Heart left ventricle (tissue), 16 donors: ENCODE measurements at regions not wholly inside any gene's neighbourhood (a gene's known extent, or its start where the extent isn't known, plus 50 kb on each side); places are given as distances from the start of the nearest gene placed in this dataset.
"Not testable (repeated sequence)": the region's sequence is repeated elsewhere in the genome, so short reads cannot be mapped to it uniquely, and the experiment has no call there.

Experiments
- ATAC-seq, 4 donors: fragments of 200-7000 bp; cut with Tn5 transposase; one replicate each; pipeline ENCODE4 v1.9.1; 2020 to 2022; ENCODE audit warnings: moderate library complexity in 4 of 4, mild to moderate bottlenecking in 3 of 4, moderate number of reproducible peaks in 1 of 4
- DNase-seq, 5 donors: peaks; one replicate each; pipeline ENCODE4 v3.0.0-alpha.2; 2020
- H3K27ac ChIP-seq, 12 donors: fragments of 200-600 bp; sonication (generic) in 4 of 12; one replicate each; pipeline versions ENCODE4 v1.5.0 to v1.8.0; 2016 to 2022; ENCODE audit warnings: mild to moderate bottlenecking in 2 of 12
- H3K27me3 ChIP-seq, 9 donors: fragments of 200-600 bp; sonication (generic) in 2 of 9; one replicate each; pipeline versions ENCODE4 v1.5.1 to v1.8.0; 2016 to 2022; ENCODE audit warnings: mild to moderate bottlenecking in 3 of 9
- H3K36me3 ChIP-seq, 9 donors: fragments of 200-600 bp; sonication (generic) in 2 of 9; one replicate each; pipeline versions ENCODE4 v1.5.0 to v1.8.0; 2018 to 2022; ENCODE audit warnings: mild to moderate bottlenecking in 2 of 9
- H3K4me1 ChIP-seq, 12 donors: fragments of 200-600 bp; sonication (generic) in 4 of 12; one replicate each; pipeline versions ENCODE4 v1.5.0 to v1.8.0; 2016 to 2022; ENCODE audit warnings: mild to moderate bottlenecking in 3 of 12
- H3K4me3 ChIP-seq, 12 donors: fragments of 200-600 bp; sonication (generic) in 4 of 12; one replicate each; pipeline versions ENCODE4 v1.5.0 to v1.8.0; 2017 to 2022; ENCODE audit warnings: mild to moderate bottlenecking in 9 of 12, moderate library complexity in 4 of 12
- H3K9me3 ChIP-seq, 12 donors: fragments of 200-600 bp; sonication (generic) in 4 of 12; one replicate each; pipeline versions ENCODE4 v1.5.0 to v1.8.0; 2016 to 2022; ENCODE audit warnings: mild to moderate bottlenecking in 1 of 12
- CTCF ChIP-seq, 12 donors: fragments of 200-600 bp; sonication (generic) in 4 of 12; IDR thresholded peaks; one replicate each; pipeline versions ENCODE4 v1.5.0 to v1.8.0; 2018 to 2022; ENCODE audit warnings: antibody characterized with exemption in 12 of 12, mild to moderate bottlenecking in 5 of 12
- POLR2A ChIP-seq, 2 donors: fragments of 450-650 bp; IDR thresholded peaks; one replicate each; pipeline ENCODE4 v1.6.1; 2017; ENCODE audit warnings: antibody characterized with exemption in 2 of 2, mild to moderate bottlenecking in 2 of 2, moderate library complexity in 2 of 2
- WGBS, 4 donors: extraction: QIAGEN DNeasy Blood & Tissue Kit in 2 of 4; methylation state at CpG; one replicate each; pipeline versions ENCODE4 v1.1.5 to v1.1.7; 2013 to 2018; 5-methylcytosine and 5-hydroxymethylcytosine counted together
- intact Hi-C, 10 donors: fragments of 100-400 bp; cut with DNase I; formaldehyde crosslinking; loops; one replicate each; pipeline versions ENCODE4 v1.11.1 to v1.14.2; 2022
- donor health status: ischemic (EF 13 %, LVEDD 7.1; RV severe dilation, severe dysfunction).
- donor health status: healthy with polysubstance abuse.
- donor health status: DM: no; HTN: yes; CAD: no.
- donor health status: DM: no; HTN: no; CAD: no.
- donor health status: ischemic (EF 25% LVEDD 6.9; RV normal size, moderate dysfunction).
- donor health status: ischemic (EF 25% LVEDD 5.7; RV mildly dilated, moderate dysfunction).
- donor health status: healthy.
- donor health status: DM: yes; HTN: yes; CAD: no.
- donor health status: ischemic (EF 35%, LVEDD 5.7; RV mildly dilated, moderate dysfunction).
- donor health status: nonischemic (EF 11% LVEDD 7.7; RV severe dilation, severe dysfunction).
- donor health status: DM: yes; HTN: yes; CAD: no.
- donor health status: PGD.
- donor health status: ischemic (EF 29% LVEDD 5.4; RV normal size, mild dysfunction).
- donor health status: nonischemic (EF 23%, LVEDD 6.1; RV moderate dilation, normal function).

GRCh38 chr5:12951846-12952245, 992.6 kb downstream of the DNAH5 start:
- Histone ChIP-seq H3K27me3 (no peaks in the 10 kb centered on the region), H3K27ac (no peak overlapping the region), H3K4me1 (no peaks in the 10 kb centered on the region), H3K36me3 (no peaks in the 10 kb centered on the region), H3K4me3 (no peak overlapping the region), H3K9me3 (no peaks in the 10 kb centered on the region)
- ATAC-seq (no peak), DNase-seq (no peak)
- WGBS, 4 donors = 71 to 82% (median 78%) methylated on average over 3 of the region's 3 CpGs
- TF ChIP-seq POLR2A (IDR thresholded peaks at IDR 0.05) = no peak
- TF ChIP-seq CTCF (IDR thresholded peaks at IDR 0.05) = no peak
- intact Hi-C loops = no loop called here

GRCh38 chr5:12947379-12947778, 997.1 kb downstream of the DNAH5 start:
- 77 to 86% (median 85%) methylated on average over 3 of the region's 3 CpGs for WGBS, 4 donors
- no peak for ATAC-seq

GRCh38 chr5:12945477-12945876, 999.0 kb downstream of the DNAH5 start:
- ATAC-seq, intact Hi-C loops: not testable (repeated sequence)
- 55 to 65% (median 62%) methylated on average over 1 of the region's 1 CpG for WGBS, 4 donors

More at GRCh38 chr5:12947379-12947778, 997.1 kb downstream of the DNAH5 start:
- no peaks in the 10 kb centered on the region for H3K4me1 ChIP-seq
- no peak overlapping the region for H3K4me3 ChIP-seq
- H3K9me3 ChIP-seq = peaks cover 0 to 7% (median 0%) of the 10 kb centered on the region in 12 donors
- H3K27ac ChIP-seq = no peak overlapping the region
- no peak for DNase-seq
- intact Hi-C loops = no loop called here
- H3K27me3 ChIP-seq = no peaks in the 10 kb centered on the region
- H3K36me3 ChIP-seq = no peaks in the 10 kb centered on the region
- TF ChIP-seq POLR2A (IDR thresholded peaks at IDR 0.05) (no peak), CTCF (IDR thresholded peaks at IDR 0.05) (no peak)

GRCh38 chr5:12936221-12936620, 1008.3 kb downstream of the DNAH5 start:
- no peaks in the 10 kb centered on the region for H3K4me1 ChIP-seq
- H3K27ac ChIP-seq = no peak overlapping the region
- intact Hi-C loops = no loop called here

More at GRCh38 chr5:12945477-12945876, 999.0 kb downstream of the DNAH5 start:
- not testable (repeated sequence) for H3K9me3 ChIP-seq, H3K4me1 ChIP-seq, H3K4me3 ChIP-seq, DNase-seq, H3K36me3 ChIP-seq, H3K27ac ChIP-seq, H3K27me3 ChIP-seq

More at GRCh38 chr5:12936221-12936620, 1008.3 kb downstream of the DNAH5 start:
- TF ChIP-seq CTCF (IDR thresholded peaks at IDR 0.05) (no peak), POLR2A (IDR thresholded peaks at IDR 0.05) (no peak)
- Histone ChIP-seq H3K27me3 (no peaks in the 10 kb centered on the region), H3K4me3 (no peak overlapping the region), H3K9me3 (no peaks in the 10 kb centered on the region), H3K36me3 (no peaks in the 10 kb centered on the region)
- DNase-seq (no peak), ATAC-seq (no peak)
- 66 to 84% (median 80%) methylated on average over 5 of the region's 5 CpGs for WGBS, 4 donors
